Progenitor cell of endocrine pancreas (in vitro differentiated cells): ENCODE measurements at regions not wholly inside any gene's neighbourhood (a gene's known extent, or its start where the extent isn't known, plus 50 kb on each side); places are given as distances from the start of the nearest gene placed in this dataset.

Experiments
- DNase-seq: peaks from one replicate; pipeline ENCODE4 v3.0.0; 2021; ENCODE audit warnings: low spot score; ENCODE audit not compliant: unreplicated experiment
- H3K27ac Mint-ChIP-seq: 2 replicates; pipeline ENCODE4 v1.8.0; 2021; ENCODE audit warnings: mild to moderate bottlenecking, moderate library complexity, mixed read lengths
- H3K27me3 Mint-ChIP-seq: 2 replicates; pipeline ENCODE4 v1.8.0; 2021; ENCODE audit warnings: mixed read lengths
- H3K36me3 Mint-ChIP-seq: 2 replicates; pipeline ENCODE4 v1.8.0; 2022; ENCODE audit warnings: mixed read lengths; ENCODE audit not compliant: insufficient read depth
- H3K4me1 Mint-ChIP-seq: 2 replicates; pipeline ENCODE4 v1.8.0; 2021; ENCODE audit warnings: low read depth, mixed read lengths
- H3K4me3 Mint-ChIP-seq: 2 replicates; pipeline ENCODE4 v1.8.0; 2021; ENCODE audit warnings: low read depth, mild to moderate bottlenecking, moderate library complexity, mixed read lengths
- H3K9me3 Mint-ChIP-seq: 2 replicates; pipeline ENCODE4 v1.8.0; 2021; ENCODE audit warnings: low read depth, mixed read lengths
- CTCF ChIP-seq: fragments of 200-600 bp; sonication (generic); IDR thresholded peaks from one replicate; pipeline ENCODE4 v1.5.0; 2021; ENCODE audit warnings: antibody characterized with exemption, mild to moderate bottlenecking; ENCODE audit not compliant: unreplicated experiment

- Mint-ChIP-seq H3K36me3 (no peaks in the 10 kb centered on the region), H3K4me1 (peaks cover 11% of the 10 kb centered on the region), H3K9me3 (peaks cover 3% of the 10 kb centered on the region), H3K27ac (no peak overlapping the region), H3K27me3 (peaks cover 9% of the 10 kb centered on the region), H3K4me3 (no peak overlapping the region)
- no peak for TF ChIP-seq CTCF
- no peak for DNase-seq
Observed at GRCh38 chr13:106418556-106418955, 116.9 kb downstream of the EFNB2 start.

- no peak overlapping the region for H3K27ac Mint-ChIP-seq
- H3K9me3 Mint-ChIP-seq = peaks cover 3% of the 10 kb centered on the region
- DNase-seq = no peak
- H3K27me3 Mint-ChIP-seq = peaks cover 9% of the 10 kb centered on the region
- H3K4me1 Mint-ChIP-seq = peaks cover 6% of the 10 kb centered on the region
- no peaks in the 10 kb centered on the region for H3K36me3 Mint-ChIP-seq
- H3K4me3 Mint-ChIP-seq = no peak overlapping the region
- TF ChIP-seq CTCF = no peak
Observed at GRCh38 chr13:106417467-106418110, 117.9 kb downstream of the EFNB2 start.

- peaks cover 6% of the 10 kb centered on the region for H3K4me1 Mint-ChIP-seq
- no peak for TF ChIP-seq CTCF
- no peak overlapping the region for H3K4me3 Mint-ChIP-seq
- no peaks in the 10 kb centered on the region for H3K9me3 Mint-ChIP-seq
- DNase-seq = no peak
- no peak overlapping the region for H3K27ac Mint-ChIP-seq
- no peaks in the 10 kb centered on the region for H3K36me3 Mint-ChIP-seq
- peaks cover 9% of the 10 kb centered on the region for H3K27me3 Mint-ChIP-seq
Observed at GRCh38 chr13:106416645-106417044, 118.8 kb downstream of the EFNB2 start.

GRCh38 chr13:106415971-106416370 lies 119.5 kb downstream of the EFNB2 start:
- no peak for DNase-seq
- H3K4me3 Mint-ChIP-seq = no peak overlapping the region
- H3K36me3 Mint-ChIP-seq = no peaks in the 10 kb centered on the region
- H3K9me3 Mint-ChIP-seq = no peaks in the 10 kb centered on the region
- no peak overlapping the region for H3K27ac Mint-ChIP-seq
- no peak for TF ChIP-seq CTCF
- peaks cover 9% of the 10 kb centered on the region for H3K27me3 Mint-ChIP-seq
- peaks cover 6% of the 10 kb centered on the region for H3K4me1 Mint-ChIP-seq

- Mint-ChIP-seq H3K27me3 (peaks cover 9% of the 10 kb centered on the region), H3K4me3 (no peak overlapping the region), H3K4me1 (peaks cover 6% of the 10 kb centered on the region), H3K9me3 (no peaks in the 10 kb centered on the region), H3K36me3 (no peaks in the 10 kb centered on the region), H3K27ac (no peak overlapping the region)
- no peak for TF ChIP-seq CTCF
- no peak for DNase-seq
Observed at GRCh38 chr13:106415442-106415841, 120.0 kb downstream of the EFNB2 start.
